ENCODE measurements at regions not wholly inside any gene's neighbourhood (a gene's known extent, or its start where the extent isn't known, plus 50 kb on each side); places are given as distances from the start of the nearest gene placed in this dataset.

DNA sequence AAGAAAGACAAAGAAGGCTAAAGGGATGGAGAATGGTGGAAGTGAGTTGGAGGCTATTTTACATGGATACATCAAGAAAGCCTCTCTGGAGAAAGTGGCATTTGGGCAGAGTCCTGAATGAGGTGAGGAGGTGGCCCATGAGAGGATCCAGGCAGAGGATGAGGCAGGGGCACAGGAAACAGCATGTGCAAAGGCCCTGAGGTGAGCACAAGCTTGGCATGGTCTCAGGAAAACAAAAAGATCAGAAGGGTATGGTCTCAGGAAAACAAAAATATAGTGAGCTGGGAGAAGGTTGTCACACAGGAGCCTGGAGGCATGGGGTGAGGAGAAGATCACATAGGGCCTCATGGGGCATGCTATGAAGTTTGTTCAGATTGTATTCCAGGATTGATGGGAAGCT is 62.1 kb upstream of the F3 start:
- Histone ChIP-seq H3K9me3 (ENCODE audit: control insufficient read depth, low read length) (no peaks in the 10 kb centered on the region), H3K27me3 (ENCODE audit: control insufficient read depth, insufficient read depth, low read length, poor library complexity, severe bottlenecking) (no peaks in the 10 kb centered on the region), H3K4me3 (ENCODE audit: low read length) (no peak overlapping the region), H3K9ac (ENCODE audit: extremely low read depth, low read length, poor library complexity, severe bottlenecking) (no peak overlapping the region), H3K36me3 (ENCODE audit: control insufficient read depth, insufficient read depth, low read length) (no peaks in the 10 kb centered on the region), H3K4me1 (ENCODE audit: control insufficient read depth, insufficient read depth, low read length) (peaks cover under 1% of the 10 kb centered on the region), H3K27ac (ENCODE audit: low read depth, low read length) (no peak overlapping the region)
- Mint-ChIP-seq H3K27me3 (ENCODE audit: insufficient read depth) (no peaks in the 10 kb centered on the region), H3K36me3 (ENCODE audit: low read depth) (peaks cover 3% of the 10 kb centered on the region), H3K4me1 (peaks cover 39% of the 10 kb centered on the region), H3K9me3 (peaks cover 2% of the 10 kb centered on the region), H3K4me3 (no peak overlapping the region), H3K27ac (no peak overlapping the region)
- TF ChIP-seq, protein P1, sequence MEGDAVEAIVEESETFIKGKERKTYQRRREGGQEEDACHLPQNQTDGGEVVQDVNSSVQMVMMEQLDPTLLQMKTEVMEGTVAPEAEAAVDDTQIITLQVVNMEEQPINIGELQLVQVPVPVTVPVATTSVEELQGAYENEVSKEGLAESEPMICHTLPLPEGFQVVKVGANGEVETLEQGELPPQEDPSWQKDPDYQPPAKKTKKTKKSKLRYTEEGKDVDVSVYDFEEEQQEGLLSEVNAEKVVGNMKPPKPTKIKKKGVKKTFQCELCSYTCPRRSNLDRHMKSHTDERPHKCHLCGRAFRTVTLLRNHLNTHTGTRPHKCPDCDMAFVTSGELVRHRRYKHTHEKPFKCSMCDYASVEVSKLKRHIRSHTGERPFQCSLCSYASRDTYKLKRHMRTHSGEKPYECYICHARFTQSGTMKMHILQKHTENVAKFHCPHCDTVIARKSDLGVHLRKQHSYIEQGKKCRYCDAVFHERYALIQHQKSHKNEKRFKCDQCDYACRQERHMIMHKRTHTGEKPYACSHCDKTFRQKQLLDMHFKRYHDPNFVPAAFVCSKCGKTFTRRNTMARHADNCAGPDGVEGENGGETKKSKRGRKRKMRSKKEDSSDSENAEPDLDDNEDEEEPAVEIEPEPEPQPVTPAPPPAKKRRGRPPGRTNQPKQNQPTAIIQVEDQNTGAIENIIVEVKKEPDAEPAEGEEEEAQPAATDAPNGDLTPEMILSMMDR (conservative IDR thresholded peaks at IDR 0.05) = no peak
- DNase-seq = no peak

DNA sequence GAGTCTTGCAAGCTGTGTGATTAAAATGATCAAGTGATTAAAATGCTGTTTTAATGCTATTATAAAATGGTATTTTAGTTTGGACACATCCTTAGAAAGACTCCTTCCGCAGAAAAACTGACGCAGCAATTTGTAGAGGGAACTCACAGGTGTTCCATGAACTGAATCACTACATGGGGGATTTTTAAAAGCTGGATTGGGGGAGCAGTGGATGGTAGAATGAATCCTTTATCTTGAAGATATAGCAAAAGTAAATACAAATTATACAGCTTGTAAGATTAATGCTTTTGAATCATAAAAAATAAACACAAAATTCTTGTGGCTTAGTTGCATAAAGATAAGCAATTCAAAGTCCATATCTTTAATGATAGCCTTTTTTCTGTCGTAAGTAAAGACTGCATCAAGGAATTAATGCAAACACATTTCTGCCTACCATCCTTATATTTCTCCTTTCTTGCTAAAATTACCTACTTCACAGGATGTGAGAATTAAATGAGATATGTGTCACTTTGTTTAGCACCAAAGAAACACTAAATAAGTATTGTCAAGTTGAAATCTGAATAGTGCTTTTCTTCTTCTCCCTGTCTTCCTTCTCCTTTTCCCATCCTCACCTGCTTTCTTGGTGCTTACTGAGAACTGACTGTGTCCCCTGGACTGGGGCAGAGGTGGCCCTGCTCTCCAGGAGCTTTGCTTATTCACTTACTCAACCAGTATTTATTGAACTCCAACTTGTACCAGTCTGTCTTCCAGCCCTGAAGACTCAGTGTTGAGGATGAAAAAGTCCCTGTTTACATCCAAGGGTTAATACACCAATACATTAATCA is 61.5 kb upstream of the F3 start:
- TF ChIP-seq, protein P1 (conservative IDR thresholded peaks at IDR 0.05) = no peak
- peaks cover 2% of the 10 kb centered on the region for H3K9me3 Mint-ChIP-seq

DNA sequence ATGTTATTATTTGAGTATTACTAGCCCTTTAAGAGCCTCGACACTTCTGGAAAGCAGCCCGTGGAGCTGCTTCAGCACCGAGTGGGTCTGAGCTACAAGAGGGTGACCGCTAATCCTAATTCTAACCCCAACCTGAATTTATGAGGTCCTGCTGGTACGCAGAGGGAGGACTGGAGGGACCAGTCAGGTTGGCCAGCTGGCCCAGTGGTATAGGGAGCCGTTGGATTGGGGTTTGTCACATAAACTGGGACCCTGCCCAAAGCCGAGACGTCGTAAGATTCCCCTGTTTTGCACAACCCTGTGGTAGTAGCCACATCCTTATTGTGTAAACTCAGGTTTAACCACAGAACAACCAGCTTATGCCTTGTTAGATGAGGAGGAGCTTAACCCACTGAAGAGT is 60.8 kb upstream of the F3 start:
- H3K9me3 ChIP-seq (ENCODE audit: control insufficient read depth, low read length) = no peaks in the 10 kb centered on the region
- no peak overlapping the region for H3K27ac Mint-ChIP-seq
- H3K4me1 ChIP-seq (ENCODE audit: control insufficient read depth, insufficient read depth, low read length) = no peaks in the 10 kb centered on the region
- no peak overlapping the region for H3K4me3 Mint-ChIP-seq
- 68 to 86% methylated on average over 4 to 9 of the region's 9 CpGs for WGBS, 2 experiments (ENCODE audit: insufficient coverage in 1 of 2, insufficient read length in 1 of 2)
- peaks cover 2% of the 10 kb centered on the region for H3K9me3 Mint-ChIP-seq
- H3K4me1 Mint-ChIP-seq = peaks cover 32% of the 10 kb centered on the region
- H3K27ac ChIP-seq (ENCODE audit: low read depth, low read length) = no peak overlapping the region
- no peaks in the 10 kb centered on the region for H3K36me3 ChIP-seq (ENCODE audit: control insufficient read depth, insufficient read depth, low read length)
- TF ChIP-seq, protein P1 (conservative IDR thresholded peaks at IDR 0.05) = no peak
- no peak overlapping the region for H3K9ac ChIP-seq (ENCODE audit: extremely low read depth, low read length, poor library complexity, severe bottlenecking)
- no peak overlapping the region for H3K4me3 ChIP-seq (ENCODE audit: low read length)
- no peaks in the 10 kb centered on the region for H3K27me3 ChIP-seq (ENCODE audit: control insufficient read depth, insufficient read depth, low read length, poor library complexity, severe bottlenecking)
- H3K36me3 Mint-ChIP-seq (ENCODE audit: low read depth) = no peaks in the 10 kb centered on the region
- DNase-seq = peak; percentile 29
- H3K27me3 Mint-ChIP-seq (ENCODE audit: insufficient read depth) = no peaks in the 10 kb centered on the region

More for the DNA sequence above, 61.5 kb upstream of the F3 start:
- H3K4me1 Mint-ChIP-seq = peaks cover 32% of the 10 kb centered on the region
- no peaks in the 10 kb centered on the region for H3K4me1 ChIP-seq (ENCODE audit: control insufficient read depth, insufficient read depth, low read length)
- H3K27ac ChIP-seq (ENCODE audit: low read depth, low read length) = no peak overlapping the region
- H3K9ac ChIP-seq (ENCODE audit: extremely low read depth, low read length, poor library complexity, severe bottlenecking) = no peak overlapping the region
- no peaks in the 10 kb centered on the region for H3K27me3 Mint-ChIP-seq (ENCODE audit: insufficient read depth)
- H3K9me3 ChIP-seq (ENCODE audit: control insufficient read depth, low read length) = no peaks in the 10 kb centered on the region
- no peak overlapping the region for H3K27ac Mint-ChIP-seq
- 96 to 100% methylated on average over 1 to 3 of the region's 3 CpGs for WGBS, 2 experiments (ENCODE audit: insufficient coverage in 1 of 2, insufficient read length in 1 of 2)
- H3K27me3 ChIP-seq (ENCODE audit: control insufficient read depth, insufficient read depth, low read length, poor library complexity, severe bottlenecking) = no peaks in the 10 kb centered on the region
- no peaks in the 10 kb centered on the region for H3K36me3 ChIP-seq (ENCODE audit: control insufficient read depth, insufficient read depth, low read length)
- H3K4me3 ChIP-seq (ENCODE audit: low read length) = no peak overlapping the region
- no peak overlapping the region for H3K4me3 Mint-ChIP-seq
- DNase-seq = no peak
- peaks cover 3% of the 10 kb centered on the region for H3K36me3 Mint-ChIP-seq (ENCODE audit: low read depth)

Measured in endodermal cell (in vitro differentiated cells).